ENCODE measurements at regions not wholly inside any gene's neighbourhood (a gene's known extent, or its start where the extent isn't known, plus 50 kb on each side); places are given as distances from the start of the nearest gene placed in this dataset.
"Not testable (repeated sequence)": the region's sequence is repeated elsewhere in the genome, so short reads cannot be mapped to it uniquely, and the experiment has no call there.

DNA sequence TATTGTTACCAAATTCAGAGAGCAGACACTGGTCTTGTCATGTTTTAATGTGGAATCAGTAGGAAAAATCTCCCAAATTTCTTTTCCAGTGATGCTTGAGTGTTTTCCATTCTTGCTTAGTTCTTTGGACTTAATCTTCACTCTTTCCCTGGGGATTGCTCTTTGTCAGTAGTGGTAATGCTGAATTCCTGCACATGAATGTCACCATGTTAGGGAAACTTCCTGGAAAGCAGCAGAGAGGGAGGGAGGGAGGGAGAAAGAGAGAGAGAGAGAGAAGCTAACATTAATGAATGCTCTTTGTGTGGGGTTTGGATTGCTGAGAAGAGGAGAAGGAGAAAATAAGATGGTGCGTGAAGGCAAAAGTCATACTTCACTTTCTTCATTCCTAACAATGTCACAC is 295.3 kb upstream of the COBL start:
- no peak for DNase-seq (ENCODE audit: low read depth, low spot score)
- TF ChIP-seq, protein P1, sequence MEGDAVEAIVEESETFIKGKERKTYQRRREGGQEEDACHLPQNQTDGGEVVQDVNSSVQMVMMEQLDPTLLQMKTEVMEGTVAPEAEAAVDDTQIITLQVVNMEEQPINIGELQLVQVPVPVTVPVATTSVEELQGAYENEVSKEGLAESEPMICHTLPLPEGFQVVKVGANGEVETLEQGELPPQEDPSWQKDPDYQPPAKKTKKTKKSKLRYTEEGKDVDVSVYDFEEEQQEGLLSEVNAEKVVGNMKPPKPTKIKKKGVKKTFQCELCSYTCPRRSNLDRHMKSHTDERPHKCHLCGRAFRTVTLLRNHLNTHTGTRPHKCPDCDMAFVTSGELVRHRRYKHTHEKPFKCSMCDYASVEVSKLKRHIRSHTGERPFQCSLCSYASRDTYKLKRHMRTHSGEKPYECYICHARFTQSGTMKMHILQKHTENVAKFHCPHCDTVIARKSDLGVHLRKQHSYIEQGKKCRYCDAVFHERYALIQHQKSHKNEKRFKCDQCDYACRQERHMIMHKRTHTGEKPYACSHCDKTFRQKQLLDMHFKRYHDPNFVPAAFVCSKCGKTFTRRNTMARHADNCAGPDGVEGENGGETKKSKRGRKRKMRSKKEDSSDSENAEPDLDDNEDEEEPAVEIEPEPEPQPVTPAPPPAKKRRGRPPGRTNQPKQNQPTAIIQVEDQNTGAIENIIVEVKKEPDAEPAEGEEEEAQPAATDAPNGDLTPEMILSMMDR (IDR thresholded peaks at IDR 0.05; ENCODE audit: insufficient read depth, low read length, missing control alignments), result no peak
- no peak overlapping the region for H3K4me3 ChIP-seq (ENCODE audit: low read depth, low read length)
- POLR2A ChIA-PET, result no interaction called here
- CTCF ChIA-PET, result no interaction called here

GRCh38 chr7:51607447-51607846 is 290.8 kb upstream of the COBL start:
- TF ChIP-seq, protein P1 (IDR thresholded peaks at IDR 0.05; ENCODE audit: insufficient read depth, low read length, missing control alignments), result no peak
- DNase-seq (ENCODE audit: low read depth, low spot score), result no peak
- ChIA-PET POLR2A (no interaction called here), CTCF (no interaction called here)
- no peak overlapping the region for H3K4me3 ChIP-seq (ENCODE audit: low read depth, low read length)

GRCh38 chr7:51606601-51607154 is 290.1 kb upstream of the COBL start:
- POLR2A ChIA-PET, result no interaction called here

GRCh38 chr7:51602376-51602775 is 285.8 kb upstream of the COBL start:
- TF ChIP-seq, protein P1 (IDR thresholded peaks at IDR 0.05; ENCODE audit: insufficient read depth, low read length, missing control alignments), result no peak
- no peak for DNase-seq (ENCODE audit: low read depth, low spot score)
- POLR2A ChIA-PET, result no interaction called here
- CTCF ChIA-PET, result no interaction called here
- no peak overlapping the region for H3K4me3 ChIP-seq (ENCODE audit: low read depth, low read length)

More at GRCh38 chr7:51606601-51607154, 290.1 kb upstream of the COBL start:
- TF ChIP-seq, protein P1 (IDR thresholded peaks at IDR 0.05; ENCODE audit: insufficient read depth, low read length, missing control alignments), result no peak
- CTCF ChIA-PET, result no interaction called here
- no peak for DNase-seq (ENCODE audit: low read depth, low spot score)
- no peak overlapping the region for H3K4me3 ChIP-seq (ENCODE audit: low read depth, low read length)

GRCh38 chr7:51601461-51601860 is 284.9 kb upstream of the COBL start:
- POLR2A ChIA-PET, result no interaction called here
- CTCF ChIA-PET, result no interaction called here

DNA sequence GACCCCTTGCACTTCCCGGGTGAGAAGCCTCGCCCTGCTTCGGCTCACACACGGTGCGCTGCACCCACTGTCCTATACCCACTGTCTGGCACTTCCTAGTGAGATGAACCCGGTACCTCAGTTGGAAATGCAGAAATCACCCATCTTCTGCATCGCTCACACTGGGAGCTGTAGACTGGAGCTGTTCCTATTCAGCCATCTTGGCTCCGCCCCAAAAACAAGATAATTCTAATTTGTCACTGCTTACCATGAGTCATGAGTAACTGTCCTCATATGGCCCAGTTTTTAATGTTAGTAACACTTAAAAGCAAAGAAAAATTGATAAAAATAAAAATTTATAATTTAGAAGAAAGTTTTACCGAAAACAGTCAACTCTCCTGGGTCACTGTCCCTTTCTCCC is 283.3 kb upstream of the COBL start:
- POLR2A ChIA-PET; CTCF ChIA-PET; DNase-seq (ENCODE audit: low read depth, low spot score); H3K4me3 ChIP-seq (ENCODE audit: low read depth, low read length): not testable (repeated sequence)

More at GRCh38 chr7:51601461-51601860, 284.9 kb upstream of the COBL start:
- no peak overlapping the region for H3K4me3 ChIP-seq (ENCODE audit: low read depth, low read length)
- DNase-seq (ENCODE audit: low read depth, low spot score), result no peak
- TF ChIP-seq, protein P1 (IDR thresholded peaks at IDR 0.05; ENCODE audit: insufficient read depth, low read length, missing control alignments), result no peak

- CTCF ChIA-PET, result no interaction called here
- no peak for DNase-seq (ENCODE audit: low read depth, low spot score)
These were observed 277.0 kb upstream of the COBL start for GRCh38 chr7:51593628-51594027.

More at GRCh38 chr7:51593628-51594027, 277.0 kb upstream of the COBL start:
- H3K4me3 ChIP-seq (ENCODE audit: low read depth, low read length), result no peak overlapping the region
- POLR2A ChIA-PET, result no interaction called here
- TF ChIP-seq, protein P1 (IDR thresholded peaks at IDR 0.05; ENCODE audit: insufficient read depth, low read length, missing control alignments), result no peak
